Activated T-cell treated with anti-CD3 and anti-CD28 coated beads, Interleukin-2, amount 50 U/mL, for 72 hours (primary cell): ENCODE measurements at regions not wholly inside any gene's neighbourhood (a gene's known extent, or its start where the extent isn't known, plus 50 kb on each side); places are given as distances from the start of the nearest gene placed in this dataset.
"Not testable (repeated sequence)": the region's sequence is repeated elsewhere in the genome, so short reads cannot be mapped to it uniquely, and the experiment has no call there.

Source experiments
- ATAC-seq, 2 donors: fragments of 150-1000 bp; cut with Tn5 transposase; replicated peaks in 1 of 2; 2 replicates each; pipeline ENCODE4 v1.10.0; 2021; ENCODE audit warnings: moderate library complexity in 2 of 2, mild to moderate bottlenecking in 1 of 2
- DNase-seq, 2 donors: peaks; one replicate each; pipeline ENCODE4 v3.0.0; 2021 to 2022; ENCODE audit warnings: mixed read lengths in 1 of 2
- H3K27ac Mint-ChIP-seq: one replicate; pipeline ENCODE4 v1.8.0; 2022; ENCODE audit warnings: mild to moderate bottlenecking, moderate library complexity, mixed read lengths
- H3K27me3 Mint-ChIP-seq: one replicate; pipeline ENCODE4 v1.8.0; 2022; ENCODE audit warnings: low read depth, mixed read lengths
- H3K36me3 Mint-ChIP-seq, 2 donors: one replicate each; pipeline ENCODE4 v1.8.0; 2022; ENCODE audit warnings: mixed read lengths in 2 of 2, mild to moderate bottlenecking in 1 of 2; ENCODE audit not compliant: insufficient read depth in 2 of 2
- H3K4me1 Mint-ChIP-seq: one replicate; pipeline ENCODE4 v1.8.0; 2022; ENCODE audit warnings: low read depth, mixed read lengths
- H3K4me3 Mint-ChIP-seq, 2 donors: one replicate each; pipeline ENCODE4 v1.8.0; 2022; ENCODE audit warnings: mild to moderate bottlenecking in 2 of 2, mixed read lengths in 2 of 2, moderate library complexity in 2 of 2
- H3K9me3 Mint-ChIP-seq, 2 donors: one replicate each; pipeline ENCODE4 v1.8.0; 2022; ENCODE audit warnings: mixed read lengths in 2 of 2

DNA sequence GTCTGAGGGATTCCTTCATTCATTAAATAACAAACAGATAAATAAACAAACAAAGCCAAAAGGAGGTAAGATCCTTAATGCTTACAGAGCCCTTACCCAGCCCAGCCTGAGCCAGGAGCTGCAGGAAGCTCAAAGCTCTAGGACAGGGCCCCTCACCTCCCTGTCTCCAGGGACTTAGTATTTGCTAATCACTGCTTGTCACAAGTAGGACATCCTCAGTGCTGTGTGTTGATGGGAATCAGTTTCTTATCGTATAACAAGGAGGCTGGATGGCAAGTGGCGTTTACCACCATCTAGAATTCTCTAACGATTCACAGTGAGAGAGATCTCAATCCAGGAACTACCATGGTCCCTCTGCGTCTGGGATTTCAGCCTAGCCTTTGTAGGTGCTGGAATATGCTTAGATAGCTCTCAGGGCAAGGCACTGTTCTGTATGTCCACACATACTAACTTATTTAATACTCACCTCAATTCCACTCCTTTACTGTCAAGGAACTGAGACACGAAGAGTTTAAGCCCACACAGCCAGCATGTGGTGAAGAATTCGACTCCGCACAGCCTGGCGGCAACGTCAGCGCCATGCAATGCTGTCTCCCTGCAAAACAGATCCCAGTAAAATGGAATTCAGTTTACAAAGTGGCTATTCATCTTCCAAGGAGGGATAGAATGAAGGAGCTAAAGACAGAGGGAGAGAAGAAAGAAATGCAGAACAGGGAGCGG is 164.8 kb downstream of the MYCN start:
- no peaks in the 10 kb centered on the region for H3K27me3 Mint-ChIP-seq
- ATAC-seq (no peak), DNase-seq (no peak)
- H3K4me1 Mint-ChIP-seq = no peaks in the 10 kb centered on the region
- no peaks in the 10 kb centered on the region for H3K36me3 Mint-ChIP-seq
- no peaks in the 10 kb centered on the region for H3K9me3 Mint-ChIP-seq
- no peak overlapping the region for H3K27ac Mint-ChIP-seq
- no peak overlapping the region for H3K4me3 Mint-ChIP-seq

- H3K4me1 Mint-ChIP-seq = no peaks in the 10 kb centered on the region
- DNase-seq (no peak), ATAC-seq (no peak)
- H3K27ac Mint-ChIP-seq = no peak overlapping the region
- no peaks in the 10 kb centered on the region for H3K9me3 Mint-ChIP-seq
- H3K27me3 Mint-ChIP-seq = no peaks in the 10 kb centered on the region
- no peak overlapping the region for H3K4me3 Mint-ChIP-seq
- H3K36me3 Mint-ChIP-seq = no peaks in the 10 kb centered on the region
These were observed 164.1 kb downstream of the MYCN start for GRCh38 chr2:16104315-16104948.

DNA sequence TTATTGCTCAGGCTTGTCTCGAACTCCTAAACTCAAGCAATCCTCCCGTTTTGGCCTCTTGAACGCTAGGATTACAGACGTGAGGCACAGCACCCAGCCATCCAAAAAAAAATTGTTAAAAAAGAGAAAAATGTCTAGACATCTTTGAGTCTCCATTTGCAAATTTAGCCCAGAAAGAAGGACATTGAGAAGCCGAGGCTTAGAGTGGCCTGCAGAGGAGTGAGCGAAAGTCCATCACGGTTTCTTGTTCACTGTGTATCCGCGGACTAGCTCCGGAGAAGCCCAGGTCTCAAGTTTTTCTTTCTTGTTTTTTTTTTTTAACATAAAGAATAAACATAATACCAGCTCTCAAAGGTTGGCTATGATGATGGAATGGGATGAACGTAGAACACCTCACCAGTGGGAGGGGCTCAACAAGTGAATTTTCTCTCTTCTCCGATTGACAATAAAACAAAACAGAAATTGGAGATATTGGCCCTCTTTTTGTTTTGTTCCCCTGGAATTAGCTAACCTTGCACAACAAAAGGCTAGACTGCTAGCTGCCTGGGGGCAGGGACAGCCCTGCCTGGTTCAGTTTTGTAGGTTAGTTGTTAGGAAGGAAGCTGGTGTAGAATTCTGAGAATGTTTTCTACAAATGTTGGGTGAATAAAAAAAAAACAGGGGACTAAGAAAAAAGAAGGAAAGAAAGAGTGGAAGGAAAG is 163.4 kb downstream of the MYCN start:
- H3K36me3 Mint-ChIP-seq = no peaks in the 10 kb centered on the region
- no peak for DNase-seq
- no peaks in the 10 kb centered on the region for H3K27me3 Mint-ChIP-seq
- no peak overlapping the region for H3K4me3 Mint-ChIP-seq
- H3K27ac Mint-ChIP-seq = no peak overlapping the region
- no peak for ATAC-seq
- no peaks in the 10 kb centered on the region for H3K9me3 Mint-ChIP-seq
- H3K4me1 Mint-ChIP-seq = no peaks in the 10 kb centered on the region

DNA sequence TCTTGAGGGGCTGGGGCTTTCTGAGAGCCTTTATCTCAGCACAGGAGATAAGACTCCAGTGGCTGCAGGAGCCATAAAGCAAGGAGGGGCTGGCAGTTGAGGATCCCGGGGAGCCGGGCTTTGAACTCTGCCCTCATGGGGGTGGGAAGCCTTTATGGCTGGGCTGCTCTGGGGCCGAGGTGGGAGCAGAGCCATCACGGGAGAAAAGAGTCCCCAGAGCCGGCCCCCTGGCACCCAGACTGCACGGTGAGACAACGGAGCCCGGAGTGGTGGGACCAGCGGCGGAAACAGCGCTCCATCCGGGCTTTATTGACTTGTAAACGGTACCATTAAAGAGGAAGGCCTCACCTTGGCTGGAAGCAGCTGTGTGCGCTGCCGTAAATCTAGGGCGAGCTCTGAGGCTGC is 162.6 kb downstream of the MYCN start:
- no peak for ATAC-seq
- Mint-ChIP-seq H3K4me1 (no peaks in the 10 kb centered on the region), H3K4me3 (no peak overlapping the region), H3K27me3 (no peaks in the 10 kb centered on the region), H3K27ac (no peak overlapping the region), H3K36me3 (no peaks in the 10 kb centered on the region), H3K9me3 (no peaks in the 10 kb centered on the region)
- DNase-seq = no peak

- H3K4me3 Mint-ChIP-seq = no peak overlapping the region
- H3K4me1 Mint-ChIP-seq = no peaks in the 10 kb centered on the region
- H3K27ac Mint-ChIP-seq = no peak overlapping the region
- H3K9me3 Mint-ChIP-seq = no peaks in the 10 kb centered on the region
- no peaks in the 10 kb centered on the region for H3K27me3 Mint-ChIP-seq
- H3K36me3 Mint-ChIP-seq = no peaks in the 10 kb centered on the region
- no peak for ATAC-seq
- no peak for DNase-seq
These were observed 162.1 kb downstream of the MYCN start for GRCh38 chr2:16102358-16102975.

DNA sequence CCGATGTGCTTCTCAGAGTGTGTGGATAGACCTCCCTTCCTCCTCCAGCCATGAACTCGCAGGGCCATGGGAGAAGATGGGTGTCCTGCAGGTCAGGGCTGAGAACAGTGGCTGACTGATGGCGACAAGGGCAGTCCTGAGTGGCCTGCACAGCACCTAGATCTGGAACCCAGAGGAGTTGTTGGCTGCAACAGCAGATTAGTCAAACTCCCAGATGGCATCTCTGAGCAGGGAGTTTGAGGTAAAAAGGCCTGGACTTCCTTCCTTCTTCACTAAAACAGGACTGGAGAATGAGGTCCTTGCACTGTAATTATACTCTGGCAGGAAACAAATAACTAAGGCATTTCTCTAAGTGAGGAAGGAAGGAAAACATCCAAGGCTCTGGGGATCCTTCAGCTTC is 160.8 kb downstream of the MYCN start:
- H3K36me3 Mint-ChIP-seq = no peaks in the 10 kb centered on the region
- H3K9me3 Mint-ChIP-seq = no peaks in the 10 kb centered on the region
- H3K4me1 Mint-ChIP-seq = no peaks in the 10 kb centered on the region
- ATAC-seq (no peak), DNase-seq (no peak)
- H3K4me3 Mint-ChIP-seq = no peak overlapping the region
- H3K27me3 Mint-ChIP-seq = no peaks in the 10 kb centered on the region
- H3K27ac Mint-ChIP-seq = no peak overlapping the region

DNA sequence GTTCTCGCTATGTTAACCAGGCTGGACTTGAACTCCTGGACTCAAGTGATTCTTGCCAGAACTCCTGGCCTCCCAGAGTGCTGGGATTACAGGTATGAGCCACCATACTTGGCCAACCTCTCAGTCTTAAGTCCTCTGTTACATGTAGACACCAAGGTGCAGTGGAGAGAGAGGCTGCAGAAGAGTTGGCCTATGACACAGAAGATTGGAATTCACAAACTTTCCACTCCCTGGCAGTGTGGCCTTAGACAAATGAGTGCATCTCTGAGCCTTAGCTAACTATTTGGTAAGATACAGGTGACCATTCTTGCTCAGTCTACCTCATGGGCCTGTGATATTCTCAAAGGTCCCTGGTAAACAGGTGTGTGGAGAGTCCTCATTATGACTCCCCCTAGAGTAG is 159.7 kb downstream of the MYCN start:
- no peak overlapping the region for H3K27ac Mint-ChIP-seq
- no peak overlapping the region for H3K4me3 Mint-ChIP-seq
- H3K4me1 Mint-ChIP-seq = no peaks in the 10 kb centered on the region
- H3K36me3 Mint-ChIP-seq = no peaks in the 10 kb centered on the region
- no peak for ATAC-seq
- DNase-seq = no peak
- H3K9me3 Mint-ChIP-seq = no peaks in the 10 kb centered on the region
- no peaks in the 10 kb centered on the region for H3K27me3 Mint-ChIP-seq

GRCh38 chr2:16099326-16099725 is 159.0 kb downstream of the MYCN start:
- Mint-ChIP-seq H3K9me3 (no peaks in the 10 kb centered on the region), H3K27me3 (no peaks in the 10 kb centered on the region), H3K4me3 (no peak overlapping the region), H3K27ac (no peak overlapping the region), H3K36me3 (no peaks in the 10 kb centered on the region), H3K4me1 (no peaks in the 10 kb centered on the region)
- ATAC-seq (no peak), DNase-seq (no peak)

DNA sequence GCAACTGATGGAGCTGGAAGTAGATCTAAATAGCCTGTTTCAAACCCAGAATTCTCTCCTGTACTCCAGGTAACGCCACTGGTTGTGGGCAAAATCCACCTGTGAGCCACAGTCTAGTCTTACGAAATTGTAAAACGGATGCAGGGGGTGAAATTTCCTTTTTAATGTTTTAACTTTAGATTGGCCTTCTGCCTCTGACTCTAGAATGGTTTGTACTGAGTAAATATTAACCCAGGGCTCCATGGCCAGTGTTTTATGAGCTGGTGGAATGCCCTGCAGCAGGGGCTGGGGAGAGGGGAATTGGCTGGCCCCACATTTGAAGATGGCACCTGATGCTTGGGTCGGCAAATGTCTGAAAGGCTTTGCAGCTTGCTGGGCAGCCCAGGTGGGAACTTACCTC is 156.6 kb downstream of the MYCN start:
- H3K27ac Mint-ChIP-seq = no peak overlapping the region
- ATAC-seq = no peak
- H3K4me3 Mint-ChIP-seq = no peak overlapping the region
- H3K4me1 Mint-ChIP-seq = no peaks in the 10 kb centered on the region
- DNase-seq = no peak
- H3K36me3 Mint-ChIP-seq = no peaks in the 10 kb centered on the region
- no peaks in the 10 kb centered on the region for H3K27me3 Mint-ChIP-seq
- no peaks in the 10 kb centered on the region for H3K9me3 Mint-ChIP-seq

GRCh38 chr2:16095483-16095882 is 155.1 kb downstream of the MYCN start:
- not testable (repeated sequence) for H3K4me3 Mint-ChIP-seq, H3K9me3 Mint-ChIP-seq, H3K36me3 Mint-ChIP-seq, DNase-seq, H3K4me1 Mint-ChIP-seq, H3K27me3 Mint-ChIP-seq, ATAC-seq, H3K27ac Mint-ChIP-seq

GRCh38 chr2:16094811-16095210 is 154.5 kb downstream of the MYCN start:
- H3K4me1 Mint-ChIP-seq = no peaks in the 10 kb centered on the region
- H3K27ac Mint-ChIP-seq = no peak overlapping the region
- no peak overlapping the region for H3K4me3 Mint-ChIP-seq
- ATAC-seq = no peak
- no peaks in the 10 kb centered on the region for H3K27me3 Mint-ChIP-seq
- no peak for DNase-seq
- H3K9me3 Mint-ChIP-seq = no peaks in the 10 kb centered on the region
- H3K36me3 Mint-ChIP-seq = no peaks in the 10 kb centered on the region

DNA sequence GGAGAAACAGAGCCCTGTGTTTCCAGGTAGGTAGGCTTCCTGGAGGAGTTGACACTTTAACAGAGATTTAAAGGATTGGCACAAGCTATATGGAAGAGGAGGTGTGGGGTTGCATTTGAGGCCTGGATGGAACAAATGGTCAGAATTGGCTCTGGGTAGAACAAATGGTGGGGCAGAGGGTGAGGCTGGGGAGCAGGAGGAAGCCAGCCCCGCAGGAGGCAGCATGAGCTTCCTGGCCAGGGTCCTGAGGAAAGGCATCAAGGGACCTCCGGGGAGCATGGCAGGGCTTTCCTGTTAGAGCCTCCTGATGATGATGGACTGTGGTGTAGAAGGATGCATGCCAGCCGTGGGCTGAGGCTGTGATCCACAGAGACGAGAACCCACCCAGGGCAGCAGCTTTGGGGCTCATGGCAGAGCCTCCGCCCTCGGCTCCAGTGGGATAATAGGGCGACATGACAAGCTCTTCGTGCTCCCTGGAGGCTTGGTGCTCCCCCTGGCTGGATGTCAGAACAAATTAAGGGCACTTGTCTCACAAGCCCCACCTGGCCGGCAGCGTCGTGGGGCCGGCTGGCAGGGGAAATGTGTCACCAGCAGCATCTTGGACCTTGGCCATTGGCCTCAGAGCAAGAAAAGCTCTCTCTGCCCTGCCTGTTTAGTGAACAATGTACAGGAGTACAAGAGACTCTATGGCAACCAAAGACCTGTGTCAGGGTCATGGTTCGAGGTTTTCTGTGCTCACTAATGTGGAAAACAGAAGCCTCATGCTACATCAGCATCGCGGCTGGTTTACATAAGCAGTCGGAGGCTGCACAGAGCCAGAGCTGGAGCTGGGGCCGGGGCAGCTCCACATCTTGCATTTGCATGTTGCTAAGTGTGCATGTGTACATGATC is 153.5 kb downstream of the MYCN start:
- Mint-ChIP-seq H3K4me3 (no peak overlapping the region), H3K9me3 (no peaks in the 10 kb centered on the region), H3K36me3 (no peaks in the 10 kb centered on the region), H3K27me3 (no peaks in the 10 kb centered on the region), H3K27ac (no peak overlapping the region), H3K4me1 (no peaks in the 10 kb centered on the region)
- DNase-seq = no peak
- no peak for ATAC-seq
